Natural killer cell (primary cell): ENCODE measurements at regions not wholly inside any gene's neighbourhood (a gene's known extent, or its start where the extent isn't known, plus 50 kb on each side); places are given as distances from the start of the nearest gene placed in this dataset.

Experiments used
- ATAC-seq, 3 donors: fragments of 150-1000 bp in 2 of 3; fragments of 200-7000 bp in 1 of 3; cut with Tn5 transposase; 1 replicate in 1 of 3; 2 replicates in 2 of 3; pipeline ENCODE4 v1.10.0; 2021; ENCODE audit warnings: mild to moderate bottlenecking in 2 of 3, moderate library complexity in 2 of 3
- DNase-seq, 2 donors: peaks; one replicate each; pipeline versions ENCODE4 v3.0.0 to v3.0.0-alpha.2; 2013 to 2021; ENCODE audit warnings: mixed read lengths in 1 of 2
- H3K27ac ChIP-seq: one replicate; pipeline ENCODE4 v1.5.1; 2013; ENCODE audit warnings: mild to moderate bottlenecking, low read length
- H3K27me3 ChIP-seq: one replicate; pipeline ENCODE4 v1.6.1; 2013; ENCODE audit warnings: low read length; ENCODE audit not compliant: control insufficient read depth, insufficient read depth
- H3K36me3 ChIP-seq: one replicate; pipeline ENCODE4 v1.6.1; 2013; ENCODE audit warnings: low read length; ENCODE audit not compliant: control insufficient read depth, insufficient read depth
- H3K4me1 ChIP-seq: one replicate; pipeline ENCODE4 v1.6.1; 2013; ENCODE audit warnings: low read length; ENCODE audit not compliant: control insufficient read depth, insufficient read depth
- H3K4me3 ChIP-seq: one replicate; pipeline ENCODE4 v1.5.1; 2013; ENCODE audit warnings: low read length
- H3K9me3 ChIP-seq: one replicate; pipeline ENCODE4 v1.6.1; 2013; ENCODE audit warnings: low read length; ENCODE audit not compliant: control insufficient read depth, insufficient read depth
- H3K27ac Mint-ChIP-seq, 2 donors: one replicate each; pipeline ENCODE4 v1.8.0; 2022; ENCODE audit warnings: mild to moderate bottlenecking in 2 of 2, mixed read lengths in 2 of 2, moderate library complexity in 1 of 2
- H3K27me3 Mint-ChIP-seq, 2 donors: one replicate each; pipeline ENCODE4 v1.8.0; 2022; ENCODE audit warnings: low read depth in 2 of 2, mixed read lengths in 2 of 2
- H3K36me3 Mint-ChIP-seq: one replicate; pipeline ENCODE4 v1.8.0; 2022; ENCODE audit warnings: mixed read lengths
- H3K4me1 Mint-ChIP-seq, 2 donors: one replicate each; pipeline ENCODE4 v1.8.0; 2022; ENCODE audit warnings: mixed read lengths in 2 of 2
- H3K4me3 Mint-ChIP-seq: one replicate; pipeline ENCODE4 v1.8.0; 2022; ENCODE audit warnings: mild to moderate bottlenecking, moderate library complexity, mixed read lengths
- H3K9me3 Mint-ChIP-seq, 2 donors: one replicate each; pipeline ENCODE4 v1.8.0; 2022; ENCODE audit warnings: mixed read lengths in 2 of 2
- CTCF ChIP-seq: fragments of 200-600 bp; IDR thresholded peaks from one replicate; pipeline ENCODE4 v1.8.0; 2022; ENCODE audit warnings: antibody characterized with exemption
- WGBS: methylation state at CpG from one replicate; pipeline ENCODE4 v1.1.7; 2013; ENCODE audit warnings: missing lambda C conversion rate; ENCODE audit not compliant: insufficient coverage; 5-methylcytosine and 5-hydroxymethylcytosine counted together
- intact Hi-C: fragments of 100-400 bp; cut with micrococcal nuclease; formaldehyde crosslinking; loops from one replicate; pipeline ENCODE4 v1.14.2; 2022

GRCh38 chr20:10832141-10832540, 158.3 kb upstream of the JAG1 start:
- Histone ChIP-seq H3K27ac (no peak overlapping the region), H3K9me3 (no peaks in the 10 kb centered on the region), H3K27me3 (no peaks in the 10 kb centered on the region), H3K36me3 (no peaks in the 10 kb centered on the region), H3K4me1 (no peaks in the 10 kb centered on the region), H3K4me3 (no peak overlapping the region)
- TF ChIP-seq CTCF: no peak
- DNase-seq (no peak), ATAC-seq (no peak)
- Mint-ChIP-seq H3K4me1 (no peaks in the 10 kb centered on the region), H3K4me3 (no peak overlapping the region), H3K9me3 (peaks cover 4 to 7% of the 10 kb centered on the region in 2 donors), H3K27me3 (peaks cover 0 to 12% of the 10 kb centered on the region in 2 donors), H3K27ac (no peak overlapping the region), H3K36me3 (no peaks in the 10 kb centered on the region)
- intact Hi-C loops: no loop called here

GRCh38 chr20:10837901-10838300, 164.1 kb upstream of the JAG1 start:
- Histone ChIP-seq H3K9me3 (peaks cover 3% of the 10 kb centered on the region), H3K27ac (no peak overlapping the region), H3K4me1 (no peaks in the 10 kb centered on the region), H3K36me3 (no peaks in the 10 kb centered on the region), H3K4me3 (no peak overlapping the region), H3K27me3 (no peaks in the 10 kb centered on the region)
- Mint-ChIP-seq H3K27ac (no peak overlapping the region), H3K4me1 (no peaks in the 10 kb centered on the region), H3K9me3 (peaks cover 7 to 13% of the 10 kb centered on the region in 2 donors), H3K27me3 (peaks cover 0 to 11% of the 10 kb centered on the region in 2 donors), H3K4me3 (no peak overlapping the region), H3K36me3 (peaks cover 13% of the 10 kb centered on the region)
- ATAC-seq (no peak), DNase-seq (no peak)
- no peak for TF ChIP-seq CTCF
- intact Hi-C loops: no loop called here

GRCh38 chr20:10842116-10842515, 168.3 kb upstream of the JAG1 start:
- ATAC-seq (no peak), DNase-seq (no peak)
- Mint-ChIP-seq H3K27me3 (peaks cover 0 to 4% of the 10 kb centered on the region in 2 donors), H3K4me1 (no peaks in the 10 kb centered on the region), H3K9me3 (peaks cover 3 to 6% of the 10 kb centered on the region in 2 donors), H3K36me3 (peaks cover 13% of the 10 kb centered on the region), H3K27ac (no peak overlapping the region), H3K4me3 (no peak overlapping the region)
- Histone ChIP-seq H3K9me3 (peaks cover 3% of the 10 kb centered on the region), H3K4me1 (no peaks in the 10 kb centered on the region), H3K4me3 (no peak overlapping the region), H3K27me3 (no peaks in the 10 kb centered on the region), H3K27ac (no peak overlapping the region), H3K36me3 (no peaks in the 10 kb centered on the region)
- no peak for TF ChIP-seq CTCF
- intact Hi-C loops: no loop called here
- WGBS: 84% methylated on average over 3 of the region's 3 CpGs

GRCh38 chr20:10843146-10843711, 169.4 kb upstream of the JAG1 start:
- H3K4me3 Mint-ChIP-seq: no peak overlapping the region
- TF ChIP-seq CTCF: no peak

More at GRCh38 chr20:10843146-10843711, 169.4 kb upstream of the JAG1 start:
- Mint-ChIP-seq H3K27ac (no peak overlapping the region), H3K27me3 (peaks cover 0 to 4% of the 10 kb centered on the region in 2 donors), H3K36me3 (peaks cover 13% of the 10 kb centered on the region), H3K4me1 (no peaks in the 10 kb centered on the region), H3K9me3 (peaks cover 3 to 6% of the 10 kb centered on the region in 2 donors)
- intact Hi-C loops: no loop called here
- no peak for DNase-seq
- H3K36me3 ChIP-seq: no peaks in the 10 kb centered on the region
- H3K4me1 ChIP-seq: no peaks in the 10 kb centered on the region
- H3K27ac ChIP-seq: no peak overlapping the region
- WGBS: 72% methylated on average over 5 of the region's 5 CpGs
- no peaks in the 10 kb centered on the region for H3K27me3 ChIP-seq
- ATAC-seq: no peak
- H3K4me3 ChIP-seq: no peak overlapping the region
- peaks cover 3% of the 10 kb centered on the region for H3K9me3 ChIP-seq
